Body of pancreas (tissue), 4 donors: ENCODE measurements at regions not wholly inside any gene's neighbourhood (a gene's known extent, or its start where the extent isn't known, plus 50 kb on each side); places are given as distances from the start of the nearest gene placed in this dataset.

ENCODE experiments used
- CTCF ChIP-seq, 7 experiments: fragments of 450-650 bp in 4 of 7; fragments of 200-600 bp in 3 of 7; sonication (generic) in 3 of 7; IDR thresholded peaks; one replicate each; pipeline ENCODE4 v1.5.1; 2016 to 2019; ENCODE audit warnings: antibody characterized with exemption in 7 of 7
- POLR2A ChIP-seq, 3 donors: fragments of 450-650 bp; IDR thresholded peaks; one replicate each; pipeline ENCODE4 v1.6.1; 2016; ENCODE audit warnings: antibody characterized with exemption in 3 of 3, mild to moderate bottlenecking in 2 of 3

GRCh38 chr5:126199467-126199866 is 223.7 kb upstream of the GRAMD2B start:
- TF ChIP-seq CTCF (IDR thresholded peaks at IDR 0.05): no peak
- no peak for TF ChIP-seq POLR2A (IDR thresholded peaks at IDR 0.05)
